HPDE6-E6E7 (cell line): ENCODE measurements at regions not wholly inside any gene's neighbourhood (a gene's known extent, or its start where the extent isn't known, plus 50 kb on each side); places are given as distances from the start of the nearest gene placed in this dataset.

Experiments used
- DNase-seq: peaks from one replicate; pipeline ENCODE4 v3.0.0; 2011; ENCODE audit warnings: missing footprints; ENCODE audit errors: extremely low spot score

GRCh38 chr3:177512945-177513814 is 315.9 kb upstream of the TBL1XR1 start:
- no peak for DNase-seq

GRCh38 chr3:177513815-177514610 is 316.7 kb upstream of the TBL1XR1 start:
- no peak for DNase-seq

- no peak for DNase-seq
Measured at GRCh38 chr3:177514611-177515499, 317.6 kb upstream of the TBL1XR1 start.

GRCh38 chr3:177515786-177516157 is 318.5 kb upstream of the TBL1XR1 start:
- no peak for DNase-seq

GRCh38 chr3:177516158-177517011 is 319.1 kb upstream of the TBL1XR1 start:
- no peak for DNase-seq

- no peak for DNase-seq
Measured at GRCh38 chr3:177517906-177518305, 320.6 kb upstream of the TBL1XR1 start.

GRCh38 chr3:177519588-177519987 is 322.3 kb upstream of the TBL1XR1 start:
- DNase-seq: no peak

GRCh38 chr3:177521305-177521704 is 324.0 kb upstream of the TBL1XR1 start:
- DNase-seq: peak; percentile 32

- no peak for DNase-seq
Measured at GRCh38 chr3:177522051-177522450, 324.8 kb upstream of the TBL1XR1 start.

- no peak for DNase-seq
Measured at GRCh38 chr3:177523067-177523675, 325.9 kb upstream of the TBL1XR1 start.

GRCh38 chr3:177523872-177524438 is 326.7 kb upstream of the TBL1XR1 start:
- DNase-seq: peak; percentile 29

GRCh38 chr3:177524742-177525141 is 327.5 kb upstream of the TBL1XR1 start:
- DNase-seq: no peak

- no peak for DNase-seq
Measured at GRCh38 chr3:177525414-177525813, 328.1 kb upstream of the TBL1XR1 start.

GRCh38 chr3:177525987-177526712 is 328.9 kb upstream of the TBL1XR1 start:
- no peak for DNase-seq

- no peak for DNase-seq
Measured at GRCh38 chr3:177527182-177527581, 329.9 kb upstream of the TBL1XR1 start.

- DNase-seq: no peak
Measured at GRCh38 chr3:177528306-177529070, 331.2 kb upstream of the TBL1XR1 start.

GRCh38 chr3:177529071-177529550 is 331.8 kb upstream of the TBL1XR1 start:
- DNase-seq: no peak

- no peak for DNase-seq
Measured at GRCh38 chr3:177529716-177530335, 332.5 kb upstream of the TBL1XR1 start.
